ENCODE measurements at regions not wholly inside any gene's neighbourhood (a gene's known extent, or its start where the extent isn't known, plus 50 kb on each side); places are given as distances from the start of the nearest gene placed in this dataset.

GRCh38 chr4:81930506-81931238 lies 443.1 kb downstream of the HNRNPD start:
- DNase-seq, result no peak

- DNase-seq, result no peak
These were observed 450.7 kb downstream of the HNRNPD start for GRCh38 chr4:81923140-81923539.

- no peak for DNase-seq
These were observed 450.6 kb upstream of the RASGEF1B start for GRCh38 chr4:81922313-81922712.

- DNase-seq, result no peak
These were observed 450.0 kb upstream of the RASGEF1B start for GRCh38 chr4:81921751-81922159.

- no peak for DNase-seq
These were observed 448.1 kb upstream of the RASGEF1B start for GRCh38 chr4:81919810-81920209.

- no peak for DNase-seq
These were observed 447.5 kb upstream of the RASGEF1B start for GRCh38 chr4:81919223-81919622.

- no peak for DNase-seq
These were observed 443.7 kb upstream of the RASGEF1B start for GRCh38 chr4:81915430-81915829.

- no peak for DNase-seq
These were observed 442.9 kb upstream of the RASGEF1B start for GRCh38 chr4:81914623-81915022.

- DNase-seq, result peak; percentile 7
These were observed 441.7 kb upstream of the RASGEF1B start for GRCh38 chr4:81913427-81913879.

GRCh38 chr4:81912376-81913030 lies 440.8 kb upstream of the RASGEF1B start:
- DNase-seq, result no peak

- DNase-seq, result no peak
These were observed 435.2 kb upstream of the RASGEF1B start for GRCh38 chr4:81906905-81907304.

GRCh38 chr4:81905971-81906370 lies 434.3 kb upstream of the RASGEF1B start:
- DNase-seq, result peak; percentile 11

GRCh38 chr4:81904121-81904520 lies 432.4 kb upstream of the RASGEF1B start:
- no peak for DNase-seq

GRCh38 chr4:81903212-81903611 lies 431.5 kb upstream of the RASGEF1B start:
- DNase-seq, result no peak

- DNase-seq, result no peak
These were observed 427.3 kb upstream of the RASGEF1B start for GRCh38 chr4:81898862-81899504.

- no peak for DNase-seq
These were observed 425.2 kb upstream of the RASGEF1B start for GRCh38 chr4:81896936-81897335.

GRCh38 chr4:81891005-81891996 lies 419.6 kb upstream of the RASGEF1B start:
- DNase-seq, result no peak

GRCh38 chr4:81884986-81885385 lies 413.3 kb upstream of the RASGEF1B start:
- DNase-seq, result no peak

- DNase-seq, result no peak
These were observed 412.1 kb upstream of the RASGEF1B start for GRCh38 chr4:81883530-81884450.

GRCh38 chr4:81883004-81883403 lies 411.3 kb upstream of the RASGEF1B start:
- no peak for DNase-seq

Measured in right kidney (tissue), 1 donor.